Neural cell (in vitro differentiated cells): ENCODE measurements at regions not wholly inside any gene's neighbourhood (a gene's known extent, or its start where the extent isn't known, plus 50 kb on each side); places are given as distances from the start of the nearest gene placed in this dataset.

Source experiments
- H2AFZ ChIP-seq: fragments of 200-600, 300-800 bp; sonication (generic), shearing (Covaris generic); 2 replicates; pipeline ENCODE4 v1.6.0; 2014; ENCODE audit warnings: low read depth, mild to moderate bottlenecking, antibody characterized with exemption, low read length, moderate library complexity
- H3F3A ChIP-seq: fragments of 200-600 bp; shearing (Covaris generic); 2 replicates; pipeline ENCODE4 v1.6.1; 2016; ENCODE audit warnings: mild to moderate bottlenecking, moderate library complexity, mixed read lengths, antibody characterized with exemption, low read length; ENCODE audit not compliant: insufficient read depth, poor library complexity, severe bottlenecking
- H3K27ac ChIP-seq: fragments of 200-600, 300-800 bp; sonication (generic), shearing (Covaris generic); 2 replicates; pipeline ENCODE4 v1.5.1; 2014; ENCODE audit warnings: mild to moderate bottlenecking, low read length, moderate library complexity
- H3K27me3 ChIP-seq: fragments of 300-800, 200-600 bp; sonication (generic), shearing (Covaris generic); 2 replicates; pipeline ENCODE4 v1.6.0; 2014; ENCODE audit warnings: mild to moderate bottlenecking, low read depth, low read length, moderate library complexity; ENCODE audit not compliant: insufficient read depth
- H3K36me3 ChIP-seq: fragments of 300-800, 200-600 bp; sonication (generic), shearing (Covaris generic); 2 replicates; pipeline ENCODE4 v1.5.1; 2014; ENCODE audit warnings: mild to moderate bottlenecking, antibody characterized with exemption, low read length, moderate library complexity; ENCODE audit not compliant: insufficient read depth
- H3K4me2 ChIP-seq: fragments of 300-800, 200-600 bp; sonication (generic), shearing (Covaris generic); 2 replicates; pipeline ENCODE4 v1.6.0; 2014; ENCODE audit warnings: mild to moderate bottlenecking, low read length
- H3K4me3 ChIP-seq: fragments of 300-800, 200-600 bp; sonication (generic), shearing (Covaris generic); 2 replicates; pipeline ENCODE4 v1.5.1; 2014; ENCODE audit warnings: mild to moderate bottlenecking, low read length, moderate library complexity
- H3K79me2 ChIP-seq: fragments of 200-600 bp; shearing (Covaris generic); replicated peaks from 2 replicates; pipeline ENCODE4 v1.6.0; 2014; ENCODE audit warnings: mild to moderate bottlenecking, low read length, moderate library complexity; ENCODE audit not compliant: insufficient read depth
- H3K9ac ChIP-seq: fragments of 300-800, 200-600 bp; sonication (generic), shearing (Covaris generic); 2 replicates; pipeline ENCODE4 v1.6.1; 2016; ENCODE audit warnings: mild to moderate bottlenecking, low read length, mixed read lengths
- H3K9me2 ChIP-seq: fragments of 200-600 bp; shearing (Covaris generic); 2 replicates; pipeline ENCODE4 v1.6.1; 2016; ENCODE audit warnings: mild to moderate bottlenecking, low read length, mixed read lengths; ENCODE audit not compliant: insufficient read depth
- H3K9me3 ChIP-seq: fragments of 200-600, 300-800 bp; sonication (generic), shearing (Covaris generic); 2 replicates; pipeline ENCODE4 v1.6.1; 2016; ENCODE audit warnings: mild to moderate bottlenecking, mixed run types, low read length, moderate library complexity, mixed read lengths
- H4K20me1 ChIP-seq: fragments of 200-600 bp; shearing (Covaris generic); 2 replicates; pipeline ENCODE4 v1.6.1; 2016; ENCODE audit warnings: mild to moderate bottlenecking, mixed run types; ENCODE audit not compliant: insufficient read depth
- CTCF ChIP-seq: fragments of 450-650 bp; IDR thresholded peaks from 2 replicates; pipeline ENCODE4 v1.5.1; 2014; ENCODE audit warnings: antibody characterized with exemption, mild to moderate bottlenecking, moderate library complexity; ENCODE audit not compliant: poor library complexity, severe bottlenecking
- EP300 ChIP-seq: fragments of 450-650 bp; conservative IDR thresholded peaks from 2 replicates; pipeline ENCODE4 v1.6.1; 2014; ENCODE audit warnings: antibody characterized with exemption, mild to moderate bottlenecking, moderate library complexity; ENCODE audit not compliant: poor library complexity, severe bottlenecking
- EZH2 ChIP-seq: fragments of 200-600, 300-800 bp; shearing (Covaris generic), sonication (generic); IDR thresholded peaks from 2 replicates; pipeline ENCODE4 v1.6.1; 2014; ENCODE audit warnings: antibody characterized with exemption, low read length, borderline replicate concordance, mild to moderate bottlenecking; ENCODE audit not compliant: insufficient read depth, poor library complexity, severe bottlenecking
- MXI1 ChIP-seq: fragments of 450-650 bp; conservative IDR thresholded peaks from 2 replicates; pipeline ENCODE4 v1.6.1; 2014; ENCODE audit warnings: antibody characterized with exemption, mild to moderate bottlenecking; ENCODE audit not compliant: poor library complexity, severe bottlenecking
- POLR2AphosphoS5 ChIP-seq: IDR thresholded peaks from 2 replicates; pipeline ENCODE4 v1.6.1; 2012
- RAD21 ChIP-seq: fragments of 450-650 bp; conservative IDR thresholded peaks from 2 replicates; pipeline ENCODE4 v1.6.1; 2014; ENCODE audit warnings: antibody characterized with exemption, mild to moderate bottlenecking, moderate library complexity
- REST ChIP-seq: IDR thresholded peaks from 2 replicates; pipeline ENCODE4 v1.6.1; 2012; ENCODE audit warnings: borderline replicate concordance
- SMC3 ChIP-seq: fragments of 450-650 bp; conservative IDR thresholded peaks from 2 replicates; pipeline ENCODE4 v1.6.1; 2014; ENCODE audit warnings: antibody characterized with exemption, mild to moderate bottlenecking, moderate library complexity; ENCODE audit not compliant: poor library complexity
- TAF1 ChIP-seq: IDR thresholded peaks from 2 replicates; pipeline ENCODE4 v1.6.1; 2012; ENCODE audit warnings: low read depth

GRCh38 chr1:36699113-36699911, 216.6 kb upstream of the CSF3R start:
- H3F3A ChIP-seq = no peaks in the 10 kb centered on the region
- H3K27ac ChIP-seq = no peak overlapping the region
- H3K9ac ChIP-seq = no peak overlapping the region
- H3K27me3 ChIP-seq = no peaks in the 10 kb centered on the region
- no peak overlapping the region for H3K4me2 ChIP-seq
- TF ChIP-seq EZH2 = no peak
- TF ChIP-seq EP300 = no peak
- H3K79me2 ChIP-seq = no peaks in the 10 kb centered on the region
- no peak overlapping the region for H3K4me3 ChIP-seq
- no peaks in the 10 kb centered on the region for H4K20me1 ChIP-seq
- no peaks in the 10 kb centered on the region for H3K36me3 ChIP-seq
- H3K9me3 ChIP-seq = no peaks in the 10 kb centered on the region
- H2AFZ ChIP-seq = no peak overlapping the region
- no peaks in the 10 kb centered on the region for H3K9me2 ChIP-seq

GRCh38 chr1:36697836-36698605, 215.3 kb upstream of the CSF3R start:
- Histone ChIP-seq H3K36me3 (no peaks in the 10 kb centered on the region), H3K4me3 (no peak overlapping the region), H3F3A (no peaks in the 10 kb centered on the region), H4K20me1 (no peaks in the 10 kb centered on the region), H3K27ac (no peak overlapping the region), H2AFZ (no peak overlapping the region), H3K4me2 (no peak overlapping the region), H3K27me3 (no peaks in the 10 kb centered on the region), H3K9me2 (no peaks in the 10 kb centered on the region), H3K79me2 (no peaks in the 10 kb centered on the region), H3K9me3 (no peaks in the 10 kb centered on the region), H3K9ac (no peak overlapping the region)
- no peak for TF ChIP-seq POLR2AphosphoS5
- TF ChIP-seq TAF1 = no peak

GRCh38 chr1:36696261-36696940, 213.7 kb upstream of the CSF3R start:
- H3K9me2 ChIP-seq = no peaks in the 10 kb centered on the region
- no peaks in the 10 kb centered on the region for H3F3A ChIP-seq
- no peaks in the 10 kb centered on the region for H4K20me1 ChIP-seq
- H3K9me3 ChIP-seq = no peaks in the 10 kb centered on the region
- H3K4me3 ChIP-seq = no peak overlapping the region
- no peaks in the 10 kb centered on the region for H3K36me3 ChIP-seq
- no peak overlapping the region for H3K27ac ChIP-seq
- H3K4me2 ChIP-seq = no peak overlapping the region
- H3K9ac ChIP-seq = no peak overlapping the region
- no peak for TF ChIP-seq CTCF
- no peak for TF ChIP-seq SMC3
- TF ChIP-seq TAF1 = no peak
- no peak for TF ChIP-seq MXI1
- no peak for TF ChIP-seq EP300
- no peak for TF ChIP-seq REST
- no peak for TF ChIP-seq POLR2AphosphoS5
- TF ChIP-seq EZH2 = no peak
- TF ChIP-seq RAD21 = no peak
- no peaks in the 10 kb centered on the region for H3K79me2 ChIP-seq
- H3K27me3 ChIP-seq = no peaks in the 10 kb centered on the region
- H2AFZ ChIP-seq = no peak overlapping the region
